ENCODE measurements at regions not wholly inside any gene's neighbourhood (a gene's known extent, or its start where the extent isn't known, plus 50 kb on each side); places are given as distances from the start of the nearest gene placed in this dataset.
A peak's percentile ranks its signal among the peaks of the same experiment; 100 is the strongest.
"Not testable (repeated sequence)": the region's sequence is repeated elsewhere in the genome, so short reads cannot be mapped to it uniquely, and the experiment has no call there.

DNA sequence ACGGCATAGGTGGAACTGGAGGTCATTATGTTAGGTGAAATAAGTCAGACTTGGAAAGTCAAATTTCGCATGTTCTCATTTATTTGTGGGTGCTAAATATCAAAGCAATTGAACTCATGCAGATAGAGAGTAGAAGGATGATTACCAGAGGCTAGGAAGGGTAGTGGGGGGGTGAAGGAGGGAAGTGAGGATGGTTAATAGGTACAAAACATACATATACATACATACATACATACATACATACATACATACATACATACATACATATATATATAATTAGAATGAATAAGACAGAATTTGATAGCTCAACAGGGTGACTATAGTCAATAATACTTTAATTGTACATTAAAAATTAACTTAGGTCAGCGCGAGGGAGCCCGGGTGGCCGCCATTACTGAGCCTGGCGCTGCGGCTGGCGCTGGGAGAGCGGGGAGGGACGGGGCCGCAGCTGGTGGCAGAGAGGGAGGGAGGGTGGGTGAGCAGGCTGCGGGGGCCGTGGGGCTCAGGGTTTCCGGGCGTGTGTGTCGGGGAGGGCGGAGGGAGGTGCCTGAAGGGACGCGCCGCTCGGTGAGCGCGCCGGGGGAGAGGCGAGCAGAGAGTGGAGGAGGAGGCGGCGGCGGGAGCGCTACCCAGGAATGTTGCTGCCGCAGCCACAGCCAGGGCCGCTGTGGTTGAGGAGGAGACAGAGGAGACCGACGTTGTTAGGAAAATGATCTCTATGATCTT, 85.8 kb upstream of the EGFR start:
- in situ Hi-C loops (cut with HindIII; ENCODE audit: low pct_ligation_motif_present, low pct_unique_long_range_greater_than_20kb, low sequenced_read_pairs), result no loop called here
- DNase-seq, result peak; percentile 94

- in situ Hi-C loops (cut with HindIII; ENCODE audit: low pct_ligation_motif_present, low pct_unique_long_range_greater_than_20kb, low sequenced_read_pairs), result no loop called here
- no peak for DNase-seq
Measured at GRCh38 chr7:54933643-54934042, 85.2 kb upstream of the EGFR start.

- DNase-seq, result no peak
Measured at GRCh38 chr7:54940748-54941147, 78.1 kb upstream of the EGFR start.

GRCh38 chr7:54944179-54944578, 74.6 kb upstream of the EGFR start:
- DNase-seq, result no peak
- in situ Hi-C loops (cut with HindIII; ENCODE audit: low pct_ligation_motif_present, low pct_unique_long_range_greater_than_20kb, low sequenced_read_pairs), result no loop called here

More at GRCh38 chr7:54940748-54941147, 78.1 kb upstream of the EGFR start:
- in situ Hi-C loops (cut with HindIII; ENCODE audit: low pct_ligation_motif_present, low pct_unique_long_range_greater_than_20kb, low sequenced_read_pairs), result no loop called here

DNA sequence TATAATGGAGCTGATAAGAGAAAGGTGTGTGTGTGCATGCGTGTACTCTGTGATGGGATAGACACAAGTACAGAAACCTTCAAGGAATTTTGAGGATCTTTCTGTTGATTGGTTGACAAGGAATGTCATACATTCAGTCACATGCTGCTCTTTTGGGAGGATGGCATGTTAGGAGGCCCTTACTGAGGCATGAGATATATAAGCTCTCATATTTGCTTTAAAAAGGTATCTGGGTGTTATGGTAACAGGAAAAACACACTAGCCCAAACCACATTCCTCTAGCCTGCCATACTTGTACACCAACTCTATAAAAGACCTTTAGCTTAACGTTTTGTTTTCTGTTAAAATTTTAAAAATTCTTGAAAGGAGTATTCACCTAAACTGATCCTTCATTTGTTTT, 72.5 kb upstream of the EGFR start:
- DNase-seq, result no peak
- in situ Hi-C loops (cut with HindIII; ENCODE audit: low pct_ligation_motif_present, low pct_unique_long_range_greater_than_20kb, low sequenced_read_pairs), result no loop called here

DNA sequence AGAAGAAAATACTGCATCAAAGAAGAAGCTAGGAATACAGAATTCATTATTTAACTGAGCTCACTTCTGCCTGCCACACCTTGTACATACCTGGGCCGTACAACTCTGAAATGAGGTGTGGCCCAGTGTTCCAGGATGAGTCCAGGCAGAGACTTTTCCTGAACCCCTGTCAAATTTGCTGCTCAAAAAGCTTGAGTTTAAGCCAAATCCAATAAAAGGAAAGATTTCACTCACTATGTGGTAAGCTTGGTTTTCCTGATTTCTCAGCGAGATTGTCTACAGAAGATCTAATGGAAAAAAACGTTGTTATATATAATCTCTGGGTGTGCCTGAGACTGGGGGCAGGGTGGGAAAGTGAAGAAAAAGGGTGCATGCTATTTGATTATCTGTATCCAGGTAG, 72.1 kb upstream of the EGFR start:
- in situ Hi-C loops (cut with HindIII; ENCODE audit: low pct_ligation_motif_present, low pct_unique_long_range_greater_than_20kb, low sequenced_read_pairs), result no loop called here
- DNase-seq, result no peak

DNA sequence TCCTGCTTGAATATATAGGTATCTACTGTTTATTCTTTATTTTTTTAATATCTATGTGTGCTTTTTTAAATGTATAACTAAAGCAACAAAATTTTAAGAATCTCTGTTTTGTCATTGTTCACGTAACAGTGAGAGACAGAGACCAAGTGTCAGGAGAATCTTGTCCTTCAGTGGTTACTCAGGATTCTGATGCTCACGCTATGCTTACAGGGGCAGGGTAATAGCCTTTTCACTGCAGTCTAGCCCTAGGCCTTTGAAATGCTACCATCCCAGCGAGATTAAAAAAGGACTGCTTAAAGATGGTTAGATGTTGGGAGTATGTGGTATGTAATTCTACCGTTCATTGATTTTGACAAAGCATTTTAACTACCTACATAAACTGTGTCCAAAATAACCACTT, 71.6 kb upstream of the EGFR start:
- in situ Hi-C loops (cut with HindIII; ENCODE audit: low pct_ligation_motif_present, low pct_unique_long_range_greater_than_20kb, low sequenced_read_pairs), result no loop called here
- no peak for DNase-seq

- DNase-seq; in situ Hi-C loops (cut with HindIII; ENCODE audit: low pct_ligation_motif_present, low pct_unique_long_range_greater_than_20kb, low sequenced_read_pairs): not testable (repeated sequence)
Measured at GRCh38 chr7:54949514-54949913, 69.3 kb upstream of the EGFR start.

DNA sequence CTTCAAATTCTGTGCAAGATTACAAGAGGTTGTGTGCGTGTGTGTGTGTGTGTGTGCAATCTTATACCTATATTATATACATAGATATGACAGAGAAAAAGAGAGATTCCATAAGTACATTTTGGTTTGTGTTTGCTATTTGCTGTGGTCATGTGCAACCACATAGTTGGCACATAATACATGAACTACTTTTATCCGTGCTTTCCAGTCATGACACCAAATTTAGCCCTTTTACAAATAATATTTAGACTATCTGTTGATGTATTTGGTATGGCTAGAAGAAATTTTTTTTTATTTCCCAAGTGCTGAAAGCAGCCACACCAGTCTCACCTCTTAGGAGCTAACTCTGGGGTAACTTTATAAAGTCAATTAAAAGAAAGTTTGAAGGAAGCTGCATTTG, 63.5 kb upstream of the EGFR start:
- in situ Hi-C loops (cut with HindIII; ENCODE audit: low pct_ligation_motif_present, low pct_unique_long_range_greater_than_20kb, low sequenced_read_pairs), result no loop called here
- no peak for DNase-seq

DNA sequence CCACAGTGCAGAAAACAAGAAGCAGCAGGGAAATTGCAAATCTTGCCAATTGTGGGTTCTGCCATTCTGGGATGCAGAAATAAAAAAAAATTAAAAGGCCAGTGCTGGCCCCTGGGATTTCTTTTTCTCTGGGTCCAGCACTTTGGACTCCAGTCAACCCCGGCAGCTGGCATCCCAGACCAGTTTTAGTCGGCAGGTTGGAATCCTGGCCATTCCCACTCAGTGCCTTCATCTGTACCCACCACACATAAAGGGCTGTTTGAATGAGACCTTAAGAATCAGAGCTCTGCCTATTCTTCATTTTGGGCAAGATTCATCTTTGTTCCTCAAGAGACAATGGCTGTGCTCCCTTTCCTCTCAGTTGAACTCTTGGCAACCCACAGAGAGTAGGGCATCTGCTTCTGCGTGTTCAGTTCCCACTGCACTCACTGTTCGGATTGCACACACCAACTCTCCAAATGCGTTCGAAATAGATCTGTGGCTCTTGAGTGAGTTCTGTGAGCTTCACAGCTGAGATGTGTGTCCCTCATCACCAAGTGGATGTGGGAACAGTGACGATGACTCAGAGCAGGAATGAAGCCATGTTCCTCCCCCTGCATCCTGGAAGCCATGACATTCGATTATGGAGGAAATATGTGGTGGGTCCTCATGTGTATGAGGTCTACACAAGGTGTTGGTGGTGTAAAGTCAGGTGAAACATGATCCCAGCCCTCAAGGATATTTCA, 63.0 kb upstream of the EGFR start:
- in situ Hi-C loops (cut with HindIII; ENCODE audit: low pct_ligation_motif_present, low pct_unique_long_range_greater_than_20kb, low sequenced_read_pairs), result no loop called here

GRCh38 chr7:54956865-54957264, 62.0 kb upstream of the EGFR start:
- DNase-seq, result no peak
- in situ Hi-C loops (cut with HindIII; ENCODE audit: low pct_ligation_motif_present, low pct_unique_long_range_greater_than_20kb, low sequenced_read_pairs), result no loop called here

More for the DNA sequence above, 63.0 kb upstream of the EGFR start:
- no peak for DNase-seq

GRCh38 chr7:54960517-54960916, 58.3 kb upstream of the EGFR start:
- in situ Hi-C loops (cut with HindIII; ENCODE audit: low pct_ligation_motif_present, low pct_unique_long_range_greater_than_20kb, low sequenced_read_pairs), result no loop called here
- peak; percentile 32 for DNase-seq

DNA sequence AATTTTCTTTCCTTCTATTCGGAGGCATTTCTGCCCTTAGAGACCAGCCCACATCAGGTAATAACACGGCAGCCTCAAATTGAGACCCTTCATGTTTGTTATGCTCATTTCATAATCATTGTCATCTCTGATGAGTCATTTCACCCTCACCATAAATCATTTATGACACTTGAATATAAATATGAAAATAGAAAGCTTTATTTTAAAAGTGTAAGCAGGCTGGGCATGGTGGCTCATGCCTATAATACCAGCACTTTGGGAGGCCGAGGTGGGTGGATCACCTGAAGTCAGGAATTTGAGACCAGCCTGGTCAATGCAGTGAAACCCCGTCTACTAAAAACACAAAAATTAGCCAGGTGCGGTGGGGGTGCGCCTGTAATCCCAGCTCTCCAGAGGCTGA, 57.4 kb upstream of the EGFR start:
- no peak for DNase-seq
- in situ Hi-C loops (cut with HindIII; ENCODE audit: low pct_ligation_motif_present, low pct_unique_long_range_greater_than_20kb, low sequenced_read_pairs), result no loop called here

GRCh38 chr7:54963155-54963554, 55.7 kb upstream of the EGFR start:
- in situ Hi-C loops (cut with HindIII; ENCODE audit: low pct_ligation_motif_present, low pct_unique_long_range_greater_than_20kb, low sequenced_read_pairs), result no loop called here
- DNase-seq, result no peak

DNA sequence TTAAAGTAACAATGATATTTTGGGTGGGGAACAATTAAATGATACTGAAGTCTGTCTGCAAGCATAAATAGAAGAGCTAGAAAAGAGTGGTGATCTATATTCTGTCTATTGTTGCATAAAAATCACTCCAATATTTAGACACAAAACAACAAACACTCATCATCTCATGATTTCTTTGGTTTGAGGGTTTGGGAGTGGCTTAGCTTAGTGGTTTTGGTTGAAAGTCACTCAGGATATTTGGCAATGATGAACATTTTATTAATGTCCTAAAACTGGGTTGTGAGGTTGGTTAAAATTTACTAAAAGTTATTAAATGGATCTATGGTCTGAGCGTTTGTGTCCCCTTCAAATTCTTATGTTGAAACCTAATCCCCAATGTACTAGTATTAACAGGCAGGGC, 54.7 kb upstream of the EGFR start:
- in situ Hi-C loops (cut with HindIII; ENCODE audit: low pct_ligation_motif_present, low pct_unique_long_range_greater_than_20kb, low sequenced_read_pairs), result no loop called here
- no peak for DNase-seq

GRCh38 chr7:54967377-54967776, 51.4 kb upstream of the EGFR start:
- DNase-seq, result peak; percentile 99
- in situ Hi-C loops (cut with HindIII; ENCODE audit: low pct_ligation_motif_present, low pct_unique_long_range_greater_than_20kb, low sequenced_read_pairs), result no loop called here

GRCh38 chr7:54968018-54968417, 50.8 kb upstream of the EGFR start:
- DNase-seq, result no peak
- in situ Hi-C loops (cut with HindIII; ENCODE audit: low pct_ligation_motif_present, low pct_unique_long_range_greater_than_20kb, low sequenced_read_pairs), result no loop called here
